GM23338 (cell line): ENCODE measurements at regions not wholly inside any gene's neighbourhood (a gene's known extent, or its start where the extent isn't known, plus 50 kb on each side); places are given as distances from the start of the nearest gene placed in this dataset.

ENCODE experiments used
- CREB1 ChIP-seq: fragments of 250-450 bp; sonication (Bioruptor Pico); IDR thresholded peaks from 2 replicates; pipeline ENCODE4 v1.5.0; 2020; ENCODE audit warnings: low read depth, mild to moderate bottlenecking, moderate library complexity
- CTCF ChIP-seq, 2 experiments: fragments of 200-600 bp in 1 of 2; sonication (generic) in 1 of 2; conservative IDR thresholded peaks; 2 replicates each; pipeline versions ENCODE4 v1.5.1 to v1.6.1; 2016 to 2017; ENCODE audit warnings: antibody characterized with exemption in 2 of 2, low read depth in 2 of 2, mild to moderate bottlenecking in 2 of 2, moderate library complexity in 1 of 2
- EZH2phosphoT487 ChIP-seq: fragments of 200-600 bp; sonication (generic); IDR thresholded peaks from one replicate; pipeline ENCODE4 v1.8.1; 2018; ENCODE audit warnings: antibody characterized with exemption; ENCODE audit not compliant: unreplicated experiment
- POLR2AphosphoS5 ChIP-seq: IDR thresholded peaks from 2 replicates; pipeline ENCODE4 v1.6.1; 2016; ENCODE audit warnings: antibody characterized with exemption, low read depth

- no peak for TF ChIP-seq CTCF (conservative IDR thresholded peaks at IDR 0.05; ENCODE audit: low read depth in 2 of 2)
- TF ChIP-seq CREB1 (CRISPR knock-in tag): no peak
- TF ChIP-seq POLR2AphosphoS5: no peak
- no peak for TF ChIP-seq EZH2phosphoT487
Measured at GRCh38 chr4:128636906-128637305, 172.6 kb upstream of the JADE1 start.
